NCI-H2107 treated with DMSO at 0.1 percent for 48 hours (cell line): ENCODE measurements at regions not wholly inside any gene's neighbourhood (a gene's known extent, or its start where the extent isn't known, plus 50 kb on each side); places are given as distances from the start of the nearest gene placed in this dataset.
"Not testable (repeated sequence)": the region's sequence is repeated elsewhere in the genome, so short reads cannot be mapped to it uniquely, and the experiment has no call there.

Experiments used
- DNase-seq: peaks from one replicate; lab custom pipeline; 2025; ENCODE audit not compliant: unreplicated experiment; lab: John Stamatoyannopoulos, UW

DNA sequence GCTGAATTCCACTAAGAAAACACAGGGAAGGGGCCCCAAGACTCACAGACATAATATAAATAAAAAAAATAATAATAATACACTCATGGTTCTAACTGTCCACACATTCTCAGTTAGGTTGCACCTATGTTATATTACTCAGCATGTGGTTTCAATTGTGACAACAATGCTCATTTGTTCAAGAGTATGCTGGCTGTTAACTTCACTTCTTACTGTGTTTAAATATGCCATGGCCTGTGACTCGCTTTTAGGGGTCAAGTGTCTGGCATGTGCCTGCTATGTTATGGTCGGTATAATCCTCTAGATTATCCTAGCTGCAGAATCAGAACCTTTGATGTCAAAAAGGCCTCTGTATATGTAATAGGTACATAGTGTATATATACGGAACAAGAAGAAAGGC lies 324.8 kb upstream of the INTU start:
- no peak for DNase-seq

DNA sequence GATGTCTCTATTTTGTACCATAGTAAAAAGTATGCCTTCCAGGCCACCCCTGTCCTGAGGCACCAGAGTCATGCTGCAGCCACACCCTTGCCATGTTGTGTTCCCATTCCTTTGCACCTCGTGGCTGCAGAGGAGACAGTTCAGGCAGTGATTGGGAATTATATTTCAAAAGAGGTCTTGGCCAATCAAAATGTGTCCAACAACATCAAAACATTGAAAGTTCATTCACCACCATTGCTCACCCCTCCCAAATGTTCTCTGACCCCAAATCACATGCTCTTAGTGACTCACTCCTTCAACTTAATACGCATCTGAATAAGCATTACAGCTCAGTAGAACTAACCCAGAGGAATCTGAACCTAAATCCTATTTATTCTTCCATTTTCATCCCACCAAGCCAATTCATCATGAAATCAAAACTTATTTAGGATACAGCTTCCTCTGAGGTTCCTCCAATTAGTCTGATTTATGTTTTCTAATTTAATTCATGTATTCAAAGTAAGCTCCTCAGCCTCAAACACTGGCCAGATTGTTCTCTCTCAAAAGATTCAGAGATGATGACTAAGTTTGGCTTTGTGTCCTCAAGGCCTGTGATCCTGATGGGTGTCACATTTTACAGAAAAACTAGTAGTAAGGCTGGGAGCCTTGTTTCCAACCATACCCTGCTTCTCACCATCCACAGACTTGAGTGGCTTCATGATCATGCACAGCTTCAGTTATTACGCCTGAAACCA lies 323.2 kb upstream of the INTU start:
- DNase-seq, result no peak

DNA sequence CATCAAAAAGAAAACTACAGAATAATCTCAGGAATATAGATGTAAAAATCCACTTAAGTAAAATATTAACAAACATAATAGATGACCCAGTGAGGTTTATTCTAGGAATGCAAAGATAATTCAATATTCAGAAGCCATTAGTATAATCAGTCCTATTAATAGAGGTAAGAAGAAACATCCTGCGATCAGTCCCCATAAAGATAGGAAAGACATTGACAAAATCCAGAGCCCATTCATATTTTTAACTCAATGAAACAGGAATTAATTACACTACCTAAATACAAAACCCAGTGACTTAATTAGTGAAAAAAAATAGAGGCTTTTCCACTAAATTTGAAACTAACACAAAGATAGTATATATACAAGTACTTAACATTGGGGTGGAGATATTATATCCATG lies 321.4 kb upstream of the INTU start:
- DNase-seq, result no peak

DNA sequence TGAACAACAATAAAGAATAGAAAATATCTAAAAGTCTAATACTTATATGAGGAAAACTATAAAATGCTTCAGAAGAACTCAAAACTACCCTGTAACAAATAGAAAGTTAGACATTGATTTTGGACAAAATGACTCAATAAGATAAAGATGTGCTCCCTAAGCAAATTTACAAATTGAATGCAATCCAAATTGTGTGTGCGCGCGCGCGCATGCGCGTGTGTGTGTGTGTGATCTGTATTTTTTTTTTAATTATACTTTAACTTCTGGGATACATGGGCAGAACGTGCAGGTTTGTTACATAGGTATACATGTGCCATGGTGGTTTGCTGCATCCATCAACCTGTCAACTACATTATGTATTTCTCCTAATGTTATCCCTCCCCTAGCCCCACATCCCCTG lies 320.8 kb upstream of the INTU start:
- no peak for DNase-seq

DNA sequence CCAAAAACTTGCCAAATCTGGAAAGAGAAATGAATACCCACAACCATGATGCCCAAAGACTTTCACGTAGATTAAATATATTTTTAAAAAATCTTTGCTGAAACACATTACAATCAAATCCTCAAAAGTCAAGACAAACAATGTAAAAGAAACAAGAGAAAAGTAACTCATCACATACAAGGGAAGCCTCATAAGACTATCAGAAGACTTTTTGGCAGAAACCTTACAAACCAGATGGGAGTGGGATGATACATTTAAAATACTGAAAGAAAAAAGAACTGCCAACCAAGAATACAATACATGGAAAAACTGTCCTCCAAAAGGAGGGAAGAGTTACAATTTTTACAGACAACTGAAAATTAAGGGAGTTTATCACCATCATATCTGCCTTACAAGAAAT lies 319.0 kb upstream of the INTU start:
- DNase-seq, result no peak

DNA sequence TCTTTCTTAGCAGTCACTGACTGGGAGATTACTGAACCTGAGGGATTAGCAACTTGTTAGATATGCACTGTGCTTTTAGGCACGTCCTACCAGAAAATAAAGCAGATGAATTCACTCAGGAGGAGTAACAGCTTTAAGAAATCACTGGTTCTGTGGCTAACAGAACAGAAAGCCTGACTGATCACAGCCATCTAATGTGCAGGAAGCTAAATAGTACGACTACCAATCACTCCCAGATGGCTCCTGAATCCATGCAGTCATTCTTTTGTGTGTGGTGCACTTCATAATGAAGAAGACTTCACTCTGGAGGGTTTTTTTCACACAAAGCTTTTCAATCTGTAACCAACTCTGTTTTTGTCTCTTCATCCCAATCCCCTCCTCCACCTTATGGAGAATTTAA lies 305.3 kb upstream of the INTU start:
- DNase-seq, result no peak

DNA sequence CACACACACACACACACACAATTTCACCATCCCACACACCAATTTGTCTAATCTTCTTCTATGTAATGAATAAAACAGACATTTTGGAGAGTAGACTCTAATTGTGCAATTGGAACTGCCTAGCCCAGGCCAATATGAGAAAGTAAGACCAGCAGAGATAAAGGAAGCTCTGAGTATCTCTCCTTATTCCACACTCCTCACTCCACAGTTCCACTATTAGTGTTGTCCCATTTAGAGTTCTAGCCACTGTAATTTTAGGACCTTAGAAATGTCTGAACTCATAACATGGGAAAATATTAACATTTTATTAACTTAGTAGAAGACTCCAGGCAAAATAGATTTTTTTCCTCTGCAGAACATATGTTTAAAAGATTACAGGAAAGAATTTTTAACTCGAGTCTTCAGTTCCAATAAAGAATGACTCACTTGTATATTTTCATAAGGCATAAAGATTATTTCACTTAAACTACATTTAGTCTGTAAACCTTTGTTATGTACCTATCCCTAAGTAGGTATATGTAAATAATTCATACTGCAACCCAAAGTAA lies 297.6 kb upstream of the INTU start:
- no peak for DNase-seq

DNA sequence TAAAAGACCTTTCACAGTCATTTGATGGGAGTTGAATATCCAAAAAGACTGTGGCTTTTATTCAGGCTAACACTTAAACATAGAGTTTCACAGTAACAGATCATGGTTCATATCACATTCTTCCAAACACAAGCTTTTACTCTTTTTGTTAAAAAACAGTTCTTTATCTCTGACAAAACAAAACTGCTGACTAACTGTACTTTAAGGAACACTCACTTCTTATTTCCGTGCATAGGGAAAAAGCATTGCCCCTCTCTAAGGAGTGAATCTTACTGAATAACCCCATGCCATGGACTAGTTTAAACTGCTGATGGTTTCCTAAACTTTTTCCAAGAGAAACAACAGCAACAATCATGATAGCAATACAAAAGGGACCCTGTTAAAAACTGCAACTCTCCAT lies 297.0 kb upstream of the INTU start:
- no peak for DNase-seq

DNA sequence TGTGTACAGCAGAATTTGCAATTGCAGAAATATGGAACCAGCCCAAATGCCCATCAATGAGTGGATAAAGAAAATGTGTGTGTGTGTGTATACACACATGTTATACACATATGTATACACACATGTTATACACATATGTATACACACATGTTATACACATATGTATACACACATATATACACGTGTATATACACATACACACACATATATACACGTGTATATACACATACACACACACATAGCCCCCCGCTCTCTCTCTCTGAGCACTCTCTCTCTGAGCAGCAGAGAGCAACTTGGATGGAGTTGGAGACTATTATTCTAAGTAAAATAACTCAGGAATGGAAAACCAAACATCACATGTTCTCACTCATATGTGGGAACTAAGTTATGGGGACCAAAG lies 289.6 kb upstream of the INTU start:
- not testable (repeated sequence) for DNase-seq

DNA sequence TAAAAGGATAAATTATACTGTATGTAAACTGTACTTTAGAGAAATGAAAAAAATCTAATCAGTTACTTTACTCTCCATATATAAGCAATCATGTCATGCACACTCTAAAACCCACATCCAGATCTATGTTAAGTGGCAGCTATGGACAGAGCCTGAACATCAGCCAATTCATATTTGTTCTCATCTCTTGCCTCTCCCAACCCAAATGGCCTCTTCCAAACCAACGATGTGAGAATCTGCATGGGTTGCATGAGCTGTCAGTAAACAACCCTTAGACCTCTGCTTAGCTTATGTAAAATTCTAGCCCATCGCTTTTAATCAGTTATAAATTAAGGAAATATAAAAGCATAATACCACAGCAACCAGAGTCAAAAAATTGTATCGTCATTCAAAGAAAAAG lies 288.7 kb upstream of the INTU start:
- DNase-seq, result no peak

DNA sequence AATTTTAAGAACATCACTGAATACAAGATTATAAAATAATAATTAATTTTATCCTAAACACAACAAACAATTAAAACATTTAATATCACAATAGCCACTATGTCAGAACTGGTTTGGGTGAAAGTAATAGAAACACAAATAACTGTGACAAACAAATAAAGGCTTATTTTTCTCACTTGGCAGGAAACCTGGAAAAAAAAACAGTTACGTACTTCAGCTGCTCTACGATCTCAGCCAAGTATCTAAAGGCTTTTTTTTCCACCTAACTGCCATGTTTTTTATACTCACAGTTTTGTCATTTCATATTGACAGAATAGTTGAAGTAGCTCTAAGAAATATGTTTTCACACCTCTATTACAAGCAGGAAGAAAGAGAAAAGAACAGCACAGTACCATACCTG lies 284.8 kb upstream of the INTU start:
- DNase-seq, result no peak

DNA sequence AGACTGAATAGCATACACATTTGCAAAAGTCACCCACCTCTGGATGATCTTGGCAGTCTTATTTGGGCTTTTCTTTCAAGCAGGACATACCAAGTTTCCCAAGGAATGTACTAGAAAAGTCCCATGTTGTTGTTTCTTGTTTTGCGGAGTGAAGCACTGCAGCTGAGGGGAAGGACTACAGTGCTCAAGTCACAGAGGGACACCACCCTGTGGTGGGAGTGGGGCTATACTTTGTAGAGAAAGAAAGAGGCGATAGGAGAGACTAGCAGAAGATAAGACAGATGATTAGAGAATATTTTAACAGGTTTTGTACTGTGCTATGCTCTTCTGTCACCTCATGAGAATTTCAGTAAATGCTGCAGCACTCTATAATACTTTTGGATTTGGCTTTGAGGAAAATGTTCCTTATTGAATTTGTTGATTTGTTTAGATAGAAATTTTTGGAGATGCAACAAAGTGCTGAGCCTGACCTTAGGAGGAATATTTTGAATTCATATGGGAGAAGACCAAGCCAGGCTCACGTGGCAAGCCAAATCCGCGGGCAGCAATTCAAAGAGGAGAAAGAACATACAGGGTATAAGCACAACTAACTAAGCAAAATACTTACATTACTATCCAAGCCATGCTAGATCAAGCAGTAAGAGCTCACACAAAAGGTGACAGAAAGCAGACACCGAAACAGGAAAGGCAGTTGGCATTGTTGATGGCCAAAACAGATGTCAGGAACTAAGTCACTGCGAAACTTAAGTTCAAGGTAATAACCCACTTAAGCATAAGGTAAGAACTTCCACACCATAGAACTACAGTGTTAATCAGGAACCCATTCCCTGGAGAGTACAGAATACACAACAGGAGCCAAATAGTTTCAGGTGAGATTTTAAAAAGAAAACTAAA lies 280.3 kb upstream of the INTU start:
- DNase-seq, result no peak

DNA sequence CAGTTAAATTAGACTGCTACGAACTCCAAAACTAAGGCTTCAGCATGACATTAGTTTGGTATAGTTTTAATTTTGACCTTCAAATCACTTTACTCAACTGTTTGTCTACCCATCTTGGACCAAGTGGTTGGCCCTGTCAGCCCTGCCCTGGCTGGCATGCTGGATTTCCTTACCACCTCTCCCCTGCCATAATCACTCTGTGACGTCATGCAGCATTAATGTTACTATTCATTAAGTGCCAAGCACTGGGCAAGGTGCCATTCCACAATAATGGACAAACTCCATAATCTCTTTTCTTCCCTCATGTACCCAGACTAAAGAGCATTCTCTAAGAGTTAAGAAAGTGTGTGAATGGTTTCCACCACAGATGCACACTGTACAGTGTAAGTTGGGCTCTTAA lies 277.0 kb upstream of the INTU start:
- DNase-seq, result no peak

DNA sequence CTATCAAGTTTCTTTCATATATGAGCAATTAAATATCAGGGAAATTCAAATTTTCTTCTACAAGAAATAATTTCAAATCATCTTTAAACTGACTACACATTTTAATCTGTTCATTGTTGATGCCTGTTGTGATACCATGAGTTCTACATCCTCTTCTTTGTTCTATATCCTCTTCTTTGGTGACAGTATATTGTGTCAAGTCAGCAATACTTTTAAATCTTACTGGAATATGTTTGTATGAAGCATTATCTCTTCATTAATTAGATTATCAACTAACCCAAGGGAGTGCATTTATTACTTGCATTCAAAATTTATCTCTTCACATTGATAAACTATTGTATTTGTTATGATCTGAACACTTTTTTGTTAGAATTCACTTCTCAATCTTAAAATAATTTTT lies 275.0 kb upstream of the INTU start:
- no peak for DNase-seq

DNA sequence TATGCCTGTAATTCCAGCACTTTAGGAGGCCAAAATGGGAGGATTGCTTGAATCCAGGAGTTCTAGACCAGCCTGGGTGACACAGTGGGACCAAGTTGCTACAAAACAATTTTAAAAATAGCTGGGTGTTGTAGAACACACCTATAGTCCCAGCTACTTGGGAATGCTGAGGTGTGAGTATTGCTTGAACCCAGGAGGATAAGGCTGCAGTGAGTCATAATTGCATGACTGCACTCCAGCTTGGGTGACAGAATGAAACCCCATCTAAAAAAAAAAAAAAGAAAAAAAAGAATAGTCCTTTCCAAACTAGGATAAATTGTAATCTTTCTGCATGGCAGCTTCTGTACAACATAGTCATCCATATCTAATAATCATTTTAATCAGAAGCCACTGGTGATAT lies 270.1 kb upstream of the INTU start:
- no peak for DNase-seq

DNA sequence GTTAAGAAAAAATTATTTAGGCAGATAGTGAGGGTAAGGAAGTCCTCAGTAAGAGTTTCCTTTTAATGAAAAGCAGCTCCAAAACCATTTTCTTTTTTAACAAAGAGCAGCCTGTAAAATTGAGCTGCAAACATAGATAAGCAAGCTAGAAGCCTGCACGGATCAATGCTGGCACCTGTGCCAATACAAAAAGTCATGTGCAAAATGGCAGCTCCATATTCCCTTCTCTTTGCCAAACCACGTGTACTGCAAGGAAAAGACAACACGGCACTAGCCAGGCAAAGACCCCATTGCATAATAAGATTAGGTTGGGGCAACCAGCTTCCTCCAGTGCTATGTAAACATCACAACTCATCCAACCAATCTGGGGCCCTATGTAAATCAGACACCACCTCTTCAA lies 268.4 kb upstream of the INTU start:
- no peak for DNase-seq

DNA sequence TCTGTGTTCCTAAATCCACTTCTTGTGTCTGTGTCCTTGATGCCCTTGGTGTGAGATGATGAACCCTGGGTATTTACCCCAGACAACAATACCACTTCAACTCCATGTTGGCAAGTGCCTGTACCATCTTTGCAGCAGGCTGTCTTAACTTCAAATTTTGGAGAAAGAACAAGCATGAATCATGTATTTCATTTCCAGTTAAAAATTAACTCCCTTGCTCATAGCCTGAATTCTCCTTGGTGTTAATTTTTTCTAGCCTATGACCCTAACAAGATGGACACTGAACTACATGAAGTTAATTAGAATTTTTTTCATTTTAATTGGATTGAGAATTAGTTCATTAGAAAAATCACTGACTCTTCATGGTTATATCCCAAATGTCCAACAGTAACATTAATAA lies 267.8 kb upstream of the INTU start:
- DNase-seq, result no peak

DNA sequence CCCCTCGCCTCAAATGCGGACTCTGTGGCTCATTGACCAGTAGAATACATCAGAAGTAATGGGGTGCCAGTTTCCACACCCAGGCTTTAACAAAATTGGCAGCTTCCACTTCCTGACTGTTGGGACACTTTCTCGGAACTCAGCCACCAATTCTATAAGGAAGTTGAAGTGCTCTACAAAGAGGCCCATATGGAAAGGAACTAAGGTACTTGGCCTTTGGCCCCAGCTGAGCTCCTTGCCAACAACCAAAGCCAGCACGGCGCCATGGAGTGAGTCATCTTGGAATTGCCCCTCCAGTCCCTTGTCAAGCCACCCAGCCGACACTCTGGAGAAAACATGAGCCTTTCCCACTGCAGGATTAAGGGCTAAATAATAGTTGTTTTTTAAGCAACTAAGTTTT lies 262.2 kb upstream of the INTU start:
- no peak for DNase-seq

DNA sequence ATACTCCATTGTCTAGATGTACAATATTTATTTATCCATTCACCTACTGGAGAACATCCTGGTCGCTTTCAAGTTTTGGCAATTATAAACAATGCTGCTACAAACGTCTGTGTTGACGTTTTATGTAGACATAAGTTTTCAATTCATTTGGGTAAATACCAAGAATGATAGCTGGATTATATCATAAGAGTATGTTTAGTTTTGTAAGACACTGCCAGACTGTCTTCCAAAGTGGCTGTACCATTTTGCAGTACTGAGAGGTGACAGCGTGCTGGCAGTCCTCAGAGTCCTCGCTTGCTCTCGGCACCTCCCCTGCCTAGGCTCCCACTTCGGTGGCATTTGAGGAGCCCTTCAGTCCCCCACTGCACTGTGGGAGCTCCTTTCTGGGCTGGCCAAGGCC lies 253.3 kb upstream of the INTU start:
- no peak for DNase-seq

DNA sequence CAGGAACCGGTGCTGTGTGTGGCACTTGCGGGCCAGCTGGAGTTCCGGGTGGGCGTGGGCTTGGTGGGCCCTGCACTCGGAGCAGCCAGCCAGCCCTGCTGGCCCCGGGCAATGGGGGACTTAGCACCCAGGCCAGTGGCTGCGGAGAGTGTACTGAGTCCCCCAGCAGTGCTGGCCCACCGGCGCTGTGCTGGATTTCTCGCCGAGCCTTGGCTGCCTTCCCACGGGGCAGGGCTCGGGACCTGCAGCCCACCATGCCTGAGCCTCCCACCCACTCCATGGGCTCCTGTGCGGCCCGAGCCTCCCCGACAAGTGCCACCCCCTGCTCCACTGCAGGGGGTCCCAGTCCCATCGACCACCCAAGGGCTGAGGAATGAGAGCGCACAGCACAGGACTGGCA lies 252.8 kb upstream of the INTU start:
- not testable (repeated sequence) for DNase-seq

DNA sequence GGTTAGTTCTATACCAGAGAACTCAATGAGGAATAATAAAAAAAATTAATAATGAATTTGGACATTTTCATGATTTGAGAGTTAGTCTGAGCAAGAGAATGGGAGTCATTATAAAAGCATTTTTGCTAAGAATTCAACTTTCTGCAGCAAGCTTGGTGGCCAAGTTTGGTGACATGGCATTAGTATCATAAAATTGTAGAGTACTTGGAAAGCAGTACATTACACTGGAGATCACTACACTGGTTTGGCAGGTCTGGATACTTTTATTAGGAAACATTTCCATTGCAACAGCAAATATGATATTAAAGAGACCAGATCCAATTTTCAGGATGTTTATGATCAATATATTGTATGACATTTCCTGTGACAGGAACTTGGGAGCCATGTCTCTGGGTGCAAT lies 249.1 kb upstream of the INTU start:
- no peak for DNase-seq

DNA sequence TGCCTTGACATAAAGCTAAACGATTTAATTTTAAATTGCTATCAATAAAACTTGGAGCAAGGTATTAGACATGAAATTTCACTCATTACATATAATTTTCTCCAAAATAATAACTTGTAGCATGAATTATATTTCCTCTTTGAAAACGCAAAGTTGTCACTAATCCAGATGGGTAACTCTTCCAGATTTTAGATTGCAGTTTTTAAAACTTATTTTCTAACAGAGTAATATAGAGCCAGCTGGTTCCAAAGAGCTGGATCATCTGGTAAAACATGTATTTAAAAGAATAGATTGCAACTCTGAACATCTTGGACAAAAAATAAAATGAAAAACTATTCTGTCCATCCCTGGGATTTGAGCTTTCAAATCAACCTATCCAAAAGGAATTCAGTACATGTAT lies 238.2 kb upstream of the INTU start:
- no peak for DNase-seq
